ENCODE measurements at regions not wholly inside any gene's neighbourhood (a gene's known extent, or its start where the extent isn't known, plus 50 kb on each side); places are given as distances from the start of the nearest gene placed in this dataset.

DNA sequence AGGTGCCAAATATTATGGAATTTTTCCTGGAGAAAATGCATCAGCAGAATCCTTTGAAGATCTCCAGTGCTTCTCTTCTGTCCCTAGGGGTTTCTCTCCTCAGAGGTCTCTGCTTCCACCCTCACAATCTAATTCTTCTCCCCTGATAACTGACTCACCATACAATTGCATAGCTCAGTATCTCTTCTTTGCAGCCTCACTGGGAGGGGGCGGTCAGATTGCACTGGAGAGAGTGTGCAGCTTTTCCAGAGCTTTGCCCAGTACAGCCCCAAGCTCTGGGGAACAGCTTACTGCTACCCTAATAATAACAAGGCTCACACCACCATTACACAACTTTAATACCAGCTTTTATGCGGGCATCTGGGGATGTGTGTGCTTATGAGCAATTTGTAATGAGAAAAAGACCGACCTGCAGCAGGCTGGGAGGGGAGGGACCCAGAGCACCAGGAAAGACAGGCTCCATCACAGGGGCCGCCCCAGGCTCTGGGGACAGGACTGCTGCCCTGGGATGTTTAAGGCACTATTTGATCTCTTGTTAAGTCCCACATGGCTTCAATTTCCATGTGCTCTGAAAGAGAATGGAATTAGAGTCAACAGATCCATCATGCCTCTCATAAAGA lies 276.6 kb upstream of the SIX2 start:
- TF ChIP-seq, protein P1, sequence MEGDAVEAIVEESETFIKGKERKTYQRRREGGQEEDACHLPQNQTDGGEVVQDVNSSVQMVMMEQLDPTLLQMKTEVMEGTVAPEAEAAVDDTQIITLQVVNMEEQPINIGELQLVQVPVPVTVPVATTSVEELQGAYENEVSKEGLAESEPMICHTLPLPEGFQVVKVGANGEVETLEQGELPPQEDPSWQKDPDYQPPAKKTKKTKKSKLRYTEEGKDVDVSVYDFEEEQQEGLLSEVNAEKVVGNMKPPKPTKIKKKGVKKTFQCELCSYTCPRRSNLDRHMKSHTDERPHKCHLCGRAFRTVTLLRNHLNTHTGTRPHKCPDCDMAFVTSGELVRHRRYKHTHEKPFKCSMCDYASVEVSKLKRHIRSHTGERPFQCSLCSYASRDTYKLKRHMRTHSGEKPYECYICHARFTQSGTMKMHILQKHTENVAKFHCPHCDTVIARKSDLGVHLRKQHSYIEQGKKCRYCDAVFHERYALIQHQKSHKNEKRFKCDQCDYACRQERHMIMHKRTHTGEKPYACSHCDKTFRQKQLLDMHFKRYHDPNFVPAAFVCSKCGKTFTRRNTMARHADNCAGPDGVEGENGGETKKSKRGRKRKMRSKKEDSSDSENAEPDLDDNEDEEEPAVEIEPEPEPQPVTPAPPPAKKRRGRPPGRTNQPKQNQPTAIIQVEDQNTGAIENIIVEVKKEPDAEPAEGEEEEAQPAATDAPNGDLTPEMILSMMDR (IDR thresholded peaks at IDR 0.05; ENCODE audit: low read depth, low read length) = no peak
- no peak for TF ChIP-seq EZH2phosphoT487 (IDR thresholded peaks at IDR 0.05; ENCODE audit: low read depth)
